ENCODE measurements at regions not wholly inside any gene's neighbourhood (a gene's known extent, or its start where the extent isn't known, plus 50 kb on each side); places are given as distances from the start of the nearest gene placed in this dataset.

DNA sequence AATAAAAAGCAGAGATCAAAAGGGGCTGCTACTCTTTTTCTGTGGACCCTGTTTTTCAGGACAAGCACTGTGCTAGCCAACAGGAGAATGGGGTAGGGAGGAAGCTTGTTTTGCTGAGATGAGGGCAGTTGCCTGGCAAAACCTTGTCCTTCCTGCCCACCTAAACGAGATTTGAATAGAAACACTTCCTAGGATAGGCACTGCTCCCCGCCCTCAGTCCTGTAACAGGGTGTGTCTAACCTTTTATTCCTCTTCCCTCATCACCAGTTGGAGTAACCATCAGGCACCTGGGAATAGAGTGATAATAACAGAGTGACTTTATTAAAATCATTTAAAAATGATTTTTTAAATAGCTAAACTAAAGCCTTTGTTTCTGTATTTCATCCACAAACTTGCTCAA, 368.8 kb downstream of the LNPK start:
- no peak for TF ChIP-seq BACH2 (CRISPR knock-in tag; IDR thresholded peaks at IDR 0.05; ENCODE audit: borderline replicate concordance)
- TF ChIP-seq, protein P1, sequence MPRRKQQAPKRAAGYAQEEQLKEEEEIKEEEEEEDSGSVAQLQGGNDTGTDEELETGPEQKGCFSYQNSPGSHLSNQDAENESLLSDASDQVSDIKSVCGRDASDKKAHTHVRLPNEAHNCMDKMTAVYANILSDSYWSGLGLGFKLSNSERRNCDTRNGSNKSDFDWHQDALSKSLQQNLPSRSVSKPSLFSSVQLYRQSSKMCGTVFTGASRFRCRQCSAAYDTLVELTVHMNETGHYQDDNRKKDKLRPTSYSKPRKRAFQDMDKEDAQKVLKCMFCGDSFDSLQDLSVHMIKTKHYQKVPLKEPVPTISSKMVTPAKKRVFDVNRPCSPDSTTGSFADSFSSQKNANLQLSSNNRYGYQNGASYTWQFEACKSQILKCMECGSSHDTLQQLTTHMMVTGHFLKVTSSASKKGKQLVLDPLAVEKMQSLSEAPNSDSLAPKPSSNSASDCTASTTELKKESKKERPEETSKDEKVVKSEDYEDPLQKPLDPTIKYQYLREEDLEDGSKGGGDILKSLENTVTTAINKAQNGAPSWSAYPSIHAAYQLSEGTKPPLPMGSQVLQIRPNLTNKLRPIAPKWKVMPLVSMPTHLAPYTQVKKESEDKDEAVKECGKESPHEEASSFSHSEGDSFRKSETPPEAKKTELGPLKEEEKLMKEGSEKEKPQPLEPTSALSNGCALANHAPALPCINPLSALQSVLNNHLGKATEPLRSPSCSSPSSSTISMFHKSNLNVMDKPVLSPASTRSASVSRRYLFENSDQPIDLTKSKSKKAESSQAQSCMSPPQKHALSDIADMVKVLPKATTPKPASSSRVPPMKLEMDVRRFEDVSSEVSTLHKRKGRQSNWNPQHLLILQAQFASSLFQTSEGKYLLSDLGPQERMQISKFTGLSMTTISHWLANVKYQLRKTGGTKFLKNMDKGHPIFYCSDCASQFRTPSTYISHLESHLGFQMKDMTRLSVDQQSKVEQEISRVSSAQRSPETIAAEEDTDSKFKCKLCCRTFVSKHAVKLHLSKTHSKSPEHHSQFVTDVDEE (CRISPR knock-in tag; IDR thresholded peaks at IDR 0.05): no peak
- TF ChIP-seq ARNTL (CRISPR knock-in tag; IDR thresholded peaks at IDR 0.05; ENCODE audit: borderline replicate concordance, low read depth): no peak
- no peak for TF ChIP-seq ZNF565 (CRISPR knock-in tag; conservative IDR thresholded peaks at IDR 0.05; ENCODE audit: low read depth)
- no peak for TF ChIP-seq PATZ1 (CRISPR knock-in tag; IDR thresholded peaks at IDR 0.05; ENCODE audit: borderline replicate concordance)
- no peak for TF ChIP-seq TCF4 (CRISPR knock-in tag; IDR thresholded peaks at IDR 0.05; ENCODE audit: borderline replicate concordance)
